Stimulated activated effector memory CD8-positive, alpha-beta T cell treated with anti-CD3 and anti-CD28 coated beads, Interleukin-12 subunit alpha, Interleukin-12 subunit beta, amount 100 ng/mL, for 72 hours (primary cell): ENCODE measurements at regions not wholly inside any gene's neighbourhood (a gene's known extent, or its start where the extent isn't known, plus 50 kb on each side); places are given as distances from the start of the nearest gene placed in this dataset.

ENCODE experiments used
- ATAC-seq: fragments of 150-1000 bp; cut with Tn5 transposase; 2 replicates; pipeline ENCODE4 v1.10.0; 2021
- DNase-seq, 2 donors: peaks; one replicate each; pipeline ENCODE4 v3.0.0; 2021 to 2022; ENCODE audit warnings: low spot score in 2 of 2
- H3K27ac Mint-ChIP-seq: one replicate; pipeline ENCODE4 v1.8.0; 2022; ENCODE audit warnings: mild to moderate bottlenecking, mixed read lengths
- H3K36me3 Mint-ChIP-seq: one replicate; pipeline ENCODE4 v1.8.0; 2022; ENCODE audit warnings: mild to moderate bottlenecking, mixed read lengths
- H3K4me1 Mint-ChIP-seq: one replicate; pipeline ENCODE4 v1.8.0; 2022; ENCODE audit warnings: mixed read lengths
- H3K4me3 Mint-ChIP-seq: one replicate; pipeline ENCODE4 v1.8.0; 2022; ENCODE audit warnings: mild to moderate bottlenecking, mixed read lengths
- H3K9me3 Mint-ChIP-seq: one replicate; pipeline ENCODE4 v1.8.0; 2022; ENCODE audit warnings: mixed read lengths

DNA sequence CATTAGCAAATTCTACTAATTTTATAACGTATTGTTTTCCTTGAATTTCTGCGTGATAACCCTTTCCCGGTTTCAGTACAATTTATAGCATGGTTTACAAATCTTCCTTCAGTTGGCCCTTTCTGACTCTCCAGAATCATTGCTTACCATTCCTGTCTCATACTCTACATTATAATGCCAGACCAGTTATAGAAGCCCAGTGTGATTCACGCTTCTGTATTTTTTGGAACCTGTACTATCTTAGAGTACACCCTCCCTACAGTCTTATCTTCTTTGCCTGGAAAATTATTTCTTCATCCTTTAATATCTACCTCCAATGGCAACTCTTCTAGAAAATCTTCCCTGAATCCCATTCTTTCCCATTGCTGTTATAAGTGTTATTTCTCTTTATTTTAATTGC lies 391.6 kb upstream of the SYT4 start:
- no peaks in the 10 kb centered on the region for H3K4me1 Mint-ChIP-seq
- ATAC-seq (no peak), DNase-seq (no peak)
- no peaks in the 10 kb centered on the region for H3K36me3 Mint-ChIP-seq
- peaks cover 16% of the 10 kb centered on the region for H3K9me3 Mint-ChIP-seq
- H3K4me3 Mint-ChIP-seq, result no peak overlapping the region
- H3K27ac Mint-ChIP-seq, result no peak overlapping the region

DNA sequence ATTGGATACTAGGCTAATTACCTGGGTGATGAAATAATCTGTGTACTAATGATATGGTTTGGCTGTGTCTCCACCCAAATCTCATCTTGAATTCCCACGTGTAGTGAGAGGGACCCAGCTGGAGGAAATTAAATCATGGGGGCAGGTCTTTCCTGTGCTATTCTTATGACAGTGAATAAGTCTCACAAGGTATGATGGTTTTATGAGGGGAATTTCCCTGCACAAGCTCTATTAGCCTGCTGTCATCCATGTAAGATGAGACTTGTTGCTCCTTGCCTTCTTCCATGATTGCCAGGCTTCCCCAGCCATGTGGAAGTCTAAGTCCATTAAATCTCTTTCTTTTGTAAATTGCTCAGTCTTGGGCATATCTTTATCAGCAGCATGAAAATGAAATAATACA lies 394.1 kb upstream of the SYT4 start:
- no peaks in the 10 kb centered on the region for H3K4me1 Mint-ChIP-seq
- H3K36me3 Mint-ChIP-seq, result no peaks in the 10 kb centered on the region
- DNase-seq (no peak), ATAC-seq (no peak)
- no peak overlapping the region for H3K27ac Mint-ChIP-seq
- peaks cover 16% of the 10 kb centered on the region for H3K9me3 Mint-ChIP-seq
- H3K4me3 Mint-ChIP-seq, result no peak overlapping the region

DNA sequence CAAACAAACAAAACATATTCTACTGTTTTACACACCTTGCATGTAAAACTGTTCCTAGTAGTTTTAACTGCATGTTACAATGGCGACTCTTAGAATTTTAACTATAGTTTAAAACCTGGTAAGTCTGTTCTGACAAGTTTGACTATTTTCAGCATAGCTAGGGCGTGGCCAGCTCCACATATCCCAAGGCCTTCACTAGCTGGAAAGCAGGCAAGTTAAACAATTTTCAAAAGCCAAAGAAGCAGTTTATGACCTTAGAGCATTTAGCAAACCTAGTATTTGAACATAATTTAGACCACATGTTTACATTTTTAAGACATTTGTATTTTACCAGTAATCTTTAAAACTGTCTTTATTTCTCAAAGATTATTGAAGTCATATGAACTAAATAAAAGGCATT lies 402.8 kb upstream of the SYT4 start:
- Mint-ChIP-seq H3K4me1 (no peaks in the 10 kb centered on the region), H3K9me3 (peaks cover 20% of the 10 kb centered on the region), H3K27ac (no peak overlapping the region), H3K4me3 (no peak overlapping the region), H3K36me3 (no peaks in the 10 kb centered on the region)
- DNase-seq, result no peak
- no peak for ATAC-seq

GRCh38 chr18:43681661-43682060 lies 404.4 kb upstream of the SYT4 start:
- peaks cover 15% of the 10 kb centered on the region for H3K9me3 Mint-ChIP-seq
- no peak overlapping the region for H3K4me3 Mint-ChIP-seq
- no peak for ATAC-seq

DNA sequence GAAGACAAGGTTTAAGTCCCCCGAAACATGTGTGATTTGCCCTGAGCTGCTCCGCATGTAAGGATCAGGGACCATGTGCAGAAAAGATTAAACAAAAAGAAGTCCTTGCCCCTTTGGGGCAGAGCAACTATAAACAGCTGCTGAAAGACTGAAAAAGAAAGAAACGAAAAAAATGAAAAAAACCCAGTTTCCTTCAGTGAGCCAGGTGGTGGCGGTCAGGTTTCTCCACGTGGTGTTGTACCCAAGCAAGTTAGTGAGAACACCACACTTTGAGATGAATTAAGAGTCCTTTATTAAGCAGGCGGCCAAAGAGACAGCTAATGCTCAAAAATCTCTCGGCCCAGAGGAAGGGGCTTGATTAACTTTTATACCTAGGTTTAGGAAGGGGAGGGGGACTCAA lies 404.9 kb upstream of the SYT4 start:
- H3K36me3 Mint-ChIP-seq, result no peaks in the 10 kb centered on the region
- ATAC-seq, result no peak
- no peaks in the 10 kb centered on the region for H3K4me1 Mint-ChIP-seq
- H3K9me3 Mint-ChIP-seq, result peaks cover 16% of the 10 kb centered on the region
- no peak for DNase-seq
- H3K27ac Mint-ChIP-seq, result no peak overlapping the region
- no peak overlapping the region for H3K4me3 Mint-ChIP-seq

More at GRCh38 chr18:43681661-43682060, 404.4 kb upstream of the SYT4 start:
- H3K36me3 Mint-ChIP-seq, result no peaks in the 10 kb centered on the region
- H3K27ac Mint-ChIP-seq, result no peak overlapping the region
- H3K4me1 Mint-ChIP-seq, result no peaks in the 10 kb centered on the region
- no peak for DNase-seq

DNA sequence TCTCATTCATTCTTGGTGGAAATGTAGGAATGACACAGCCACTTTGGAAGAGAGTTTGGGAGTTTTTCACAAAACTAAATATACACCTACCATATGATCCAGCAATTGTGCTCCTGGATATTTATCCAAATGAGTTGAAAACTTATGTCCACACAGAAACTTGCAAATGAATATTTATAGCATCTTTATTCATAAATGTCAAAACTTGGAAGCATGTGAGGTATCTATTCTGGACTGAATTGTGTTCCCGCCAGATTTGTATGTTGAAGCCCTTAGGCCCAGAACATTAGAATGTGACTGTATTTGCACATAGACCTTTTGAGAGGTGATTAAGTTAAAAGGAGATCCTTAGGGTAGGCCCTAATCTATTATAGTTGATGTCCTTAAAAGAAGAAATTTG lies 409.4 kb upstream of the SYT4 start:
- Mint-ChIP-seq H3K4me1 (no peaks in the 10 kb centered on the region), H3K27ac (no peak overlapping the region), H3K36me3 (no peaks in the 10 kb centered on the region), H3K4me3 (no peak overlapping the region), H3K9me3 (peaks cover 13% of the 10 kb centered on the region)
- no peak for ATAC-seq
- no peak for DNase-seq

DNA sequence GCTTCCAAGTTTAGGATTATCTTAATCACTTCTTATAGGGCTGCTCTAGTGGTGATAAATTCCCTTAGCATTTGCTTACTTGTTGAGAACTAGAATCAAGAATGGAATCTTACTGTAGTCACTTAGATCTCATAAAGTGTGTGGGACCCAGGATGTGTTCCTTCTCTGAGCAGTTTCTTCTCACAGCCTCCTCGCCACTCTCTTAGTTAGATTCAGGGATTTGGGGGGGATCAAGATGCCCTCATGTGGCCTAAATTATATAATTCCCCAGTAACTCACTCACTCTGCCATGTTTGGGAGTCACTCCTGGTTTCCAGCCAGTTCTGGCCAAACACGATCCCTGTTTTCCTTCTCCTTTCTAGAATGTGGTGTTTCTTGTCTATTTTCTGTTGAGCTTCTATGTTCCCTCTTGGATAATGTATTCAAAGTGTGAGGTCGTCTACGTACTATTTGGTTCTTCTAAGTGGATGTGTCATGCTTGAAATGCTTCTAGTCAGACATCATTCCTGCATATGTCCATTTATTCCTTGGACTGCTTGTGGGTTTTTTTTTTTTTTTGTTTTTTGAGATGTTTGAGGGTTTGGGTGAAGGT lies 414.9 kb upstream of the SYT4 start:
- H3K27ac Mint-ChIP-seq, result no peak overlapping the region
- peaks cover 18% of the 10 kb centered on the region for H3K9me3 Mint-ChIP-seq
- no peaks in the 10 kb centered on the region for H3K4me1 Mint-ChIP-seq
- no peak overlapping the region for H3K4me3 Mint-ChIP-seq
- no peaks in the 10 kb centered on the region for H3K36me3 Mint-ChIP-seq
- DNase-seq (no peak), ATAC-seq (no peak)

DNA sequence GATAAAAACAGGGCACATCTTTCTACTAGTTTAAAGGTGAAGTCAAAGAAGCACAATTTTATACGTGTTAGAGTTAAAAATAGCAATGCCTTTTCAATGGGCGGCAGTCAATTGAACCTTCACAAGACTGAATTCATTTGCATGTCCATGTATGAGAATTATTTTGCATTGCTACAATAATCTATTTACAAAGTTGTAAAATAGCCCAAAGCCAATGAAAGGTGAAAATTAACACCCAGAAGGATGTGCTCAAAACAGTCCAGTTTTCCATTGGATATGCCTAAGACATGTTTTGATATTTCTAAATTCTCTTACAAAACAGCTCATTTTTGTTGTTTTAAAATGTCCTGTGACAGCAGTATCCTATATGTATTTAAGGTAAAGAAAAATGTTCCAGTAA lies 425.1 kb upstream of the SYT4 start:
- no peak for DNase-seq
- H3K4me3 Mint-ChIP-seq, result no peak overlapping the region
- no peak overlapping the region for H3K27ac Mint-ChIP-seq
- no peak for ATAC-seq
- H3K9me3 Mint-ChIP-seq, result peaks cover 9% of the 10 kb centered on the region
- H3K4me1 Mint-ChIP-seq, result no peaks in the 10 kb centered on the region
- H3K36me3 Mint-ChIP-seq, result no peaks in the 10 kb centered on the region

GRCh38 chr18:43703050-43703449 lies 425.8 kb upstream of the SYT4 start:
- H3K4me1 Mint-ChIP-seq, result no peaks in the 10 kb centered on the region
- no peaks in the 10 kb centered on the region for H3K36me3 Mint-ChIP-seq
- DNase-seq (no peak), ATAC-seq (no peak)
- peaks cover 10% of the 10 kb centered on the region for H3K9me3 Mint-ChIP-seq
- no peak overlapping the region for H3K4me3 Mint-ChIP-seq
- H3K27ac Mint-ChIP-seq, result no peak overlapping the region

DNA sequence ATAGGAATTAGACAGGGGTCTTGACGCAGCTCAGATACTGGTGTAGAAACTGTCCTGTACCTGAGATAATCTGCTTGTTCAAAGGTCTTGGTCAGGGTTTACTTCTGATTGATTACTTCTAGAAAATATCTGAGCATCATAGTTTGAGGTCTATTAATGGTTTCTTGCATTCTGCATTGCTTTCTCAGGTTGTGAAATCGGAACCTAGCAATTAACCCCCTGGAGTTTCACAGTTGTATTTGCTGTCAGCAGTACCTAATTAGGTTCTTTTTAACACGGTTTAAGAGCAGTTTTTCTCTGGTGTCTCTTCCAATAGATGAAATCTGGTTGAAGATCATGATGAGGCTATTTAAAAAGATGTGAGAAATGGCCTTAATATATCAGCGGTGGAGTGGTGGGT lies 428.6 kb upstream of the SYT4 start:
- no peaks in the 10 kb centered on the region for H3K4me1 Mint-ChIP-seq
- no peak for DNase-seq
- H3K9me3 Mint-ChIP-seq, result peaks cover 10% of the 10 kb centered on the region
- no peak for ATAC-seq
- no peak overlapping the region for H3K27ac Mint-ChIP-seq
- H3K4me3 Mint-ChIP-seq, result no peak overlapping the region
- no peaks in the 10 kb centered on the region for H3K36me3 Mint-ChIP-seq

DNA sequence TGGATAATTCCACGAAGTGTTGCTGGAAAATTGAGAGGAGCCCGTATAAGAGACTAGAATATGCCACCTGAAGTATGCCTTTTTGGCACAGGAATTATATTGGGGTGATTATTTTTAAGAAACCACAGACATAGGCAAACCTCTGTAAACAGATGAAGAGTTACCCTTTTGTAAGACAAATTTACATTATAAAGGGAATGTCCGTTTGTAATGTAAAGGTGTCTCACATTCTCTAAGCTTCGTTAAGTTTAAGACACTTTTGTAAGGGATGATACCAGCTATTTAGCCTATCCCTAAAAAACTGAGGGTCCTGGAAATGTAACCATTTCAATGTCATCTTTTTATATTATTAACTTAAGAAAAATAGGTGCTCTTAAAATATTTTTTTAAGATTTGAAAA lies 432.8 kb upstream of the SYT4 start:
- DNase-seq (no peak), ATAC-seq (no peak)
- no peaks in the 10 kb centered on the region for H3K36me3 Mint-ChIP-seq
- H3K4me1 Mint-ChIP-seq, result no peaks in the 10 kb centered on the region
- no peak overlapping the region for H3K27ac Mint-ChIP-seq
- no peak overlapping the region for H3K4me3 Mint-ChIP-seq
- H3K9me3 Mint-ChIP-seq, result peaks cover 3% of the 10 kb centered on the region

GRCh38 chr18:43714343-43715010 lies 437.2 kb upstream of the SYT4 start:
- H3K4me1 Mint-ChIP-seq, result no peaks in the 10 kb centered on the region
- no peak overlapping the region for H3K4me3 Mint-ChIP-seq
- no peak for ATAC-seq
- H3K27ac Mint-ChIP-seq, result no peak overlapping the region
- DNase-seq, result no peak
- H3K9me3 Mint-ChIP-seq, result peaks cover 2% of the 10 kb centered on the region
- H3K36me3 Mint-ChIP-seq, result no peaks in the 10 kb centered on the region

DNA sequence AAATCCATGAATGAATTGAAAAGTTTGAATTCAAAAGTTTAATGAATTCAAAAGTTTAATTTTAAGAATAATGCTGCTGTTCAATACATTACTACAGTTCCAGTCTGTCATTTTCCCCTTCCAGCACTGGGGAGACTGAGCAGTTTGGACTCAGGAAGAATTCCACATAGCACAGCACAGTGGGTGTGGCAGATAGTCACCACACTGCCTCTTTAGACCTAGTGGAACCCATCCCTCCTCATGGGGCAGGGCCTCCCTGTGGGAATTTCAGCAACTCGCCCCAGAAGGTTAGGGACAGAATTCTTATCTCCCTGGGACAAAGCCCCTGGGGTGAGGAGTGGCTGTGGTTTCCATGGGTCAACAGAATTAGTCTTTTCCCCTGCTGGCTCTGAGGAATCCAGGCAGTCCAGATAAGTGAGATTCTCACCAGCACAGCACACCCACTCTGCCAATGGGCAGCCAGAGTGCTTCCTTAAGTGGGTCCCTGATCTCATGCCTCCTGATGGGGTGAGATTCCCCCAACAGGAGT lies 442.0 kb upstream of the SYT4 start:
- H3K4me1 Mint-ChIP-seq, result no peaks in the 10 kb centered on the region
- ATAC-seq (no peak), DNase-seq (no peak)
- no peaks in the 10 kb centered on the region for H3K36me3 Mint-ChIP-seq
- H3K9me3 Mint-ChIP-seq, result peaks cover 14% of the 10 kb centered on the region
- no peak overlapping the region for H3K27ac Mint-ChIP-seq
- H3K4me3 Mint-ChIP-seq, result no peak overlapping the region

DNA sequence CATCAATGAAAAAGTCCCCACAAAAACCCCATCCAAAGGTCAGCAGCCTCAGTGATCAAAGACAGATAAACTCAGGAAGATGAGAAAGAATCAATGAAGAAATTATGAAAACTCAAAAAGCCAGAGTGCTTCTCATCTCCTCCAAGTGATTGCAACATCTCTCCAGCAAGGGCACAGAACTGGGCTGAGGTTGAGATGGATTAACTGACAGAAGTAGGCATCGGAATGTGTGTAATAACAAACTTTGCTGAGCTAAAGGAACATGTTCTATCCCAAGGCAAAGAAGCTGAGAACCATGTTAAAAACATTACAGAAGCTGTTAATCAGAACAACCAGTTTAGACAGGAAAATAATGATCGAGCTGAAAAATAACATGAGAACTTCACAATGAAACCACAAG lies 442.8 kb upstream of the SYT4 start:
- no peak for DNase-seq
- no peaks in the 10 kb centered on the region for H3K36me3 Mint-ChIP-seq
- H3K9me3 Mint-ChIP-seq, result peaks cover 14% of the 10 kb centered on the region
- no peak for ATAC-seq
- no peak overlapping the region for H3K4me3 Mint-ChIP-seq
- no peak overlapping the region for H3K27ac Mint-ChIP-seq
- no peaks in the 10 kb centered on the region for H3K4me1 Mint-ChIP-seq

GRCh38 chr18:43735570-43735969 lies 458.3 kb upstream of the SYT4 start:
- Mint-ChIP-seq H3K4me3 (no peak overlapping the region), H3K4me1 (no peaks in the 10 kb centered on the region), H3K36me3 (no peaks in the 10 kb centered on the region), H3K27ac (no peak overlapping the region), H3K9me3 (peaks cover 13% of the 10 kb centered on the region)
- DNase-seq (no peak), ATAC-seq (no peak)

GRCh38 chr18:43744960-43745745 lies 467.9 kb upstream of the SYT4 start:
- no peaks in the 10 kb centered on the region for H3K4me1 Mint-ChIP-seq
- no peak for DNase-seq

More at GRCh38 chr18:43744960-43745745, 467.9 kb upstream of the SYT4 start:
- no peaks in the 10 kb centered on the region for H3K36me3 Mint-ChIP-seq
- H3K4me3 Mint-ChIP-seq, result no peak overlapping the region
- peaks cover 24% of the 10 kb centered on the region for H3K9me3 Mint-ChIP-seq
- no peak for ATAC-seq
- H3K27ac Mint-ChIP-seq, result no peak overlapping the region
